Neuronal stem cell (in vitro differentiated cells): ENCODE measurements at regions not wholly inside any gene's neighbourhood (a gene's known extent, or its start where the extent isn't known, plus 50 kb on each side); places are given as distances from the start of the nearest gene placed in this dataset.

Experiments
- DNase-seq: peaks from one replicate; pipeline ENCODE4 v3.0.0-alpha.2; 2013; ENCODE audit warnings: low spot score
- H2AFZ ChIP-seq: one replicate; pipeline ENCODE4 v1.6.1; 2013; ENCODE audit warnings: mild to moderate bottlenecking, low read length, inconsistent platforms
- H2AK5ac ChIP-seq: 2 replicates; pipeline ENCODE4 v1.6.1; 2013; ENCODE audit warnings: low read depth, mild to moderate bottlenecking, inconsistent platforms, low read length, moderate library complexity, mixed read lengths
- H2BK120ac ChIP-seq: 2 replicates; pipeline ENCODE4 v1.6.1; 2013; ENCODE audit warnings: low read depth, mild to moderate bottlenecking, inconsistent platforms, low read length, moderate library complexity, mixed read lengths
- H2BK12ac ChIP-seq: one replicate; pipeline ENCODE4 v1.6.1; 2013; ENCODE audit warnings: low read length, inconsistent platforms
- H2BK15ac ChIP-seq: 2 replicates; pipeline ENCODE4 v1.6.1; 2013; ENCODE audit warnings: mild to moderate bottlenecking, low read length, inconsistent platforms, mixed read lengths
- H2BK5ac ChIP-seq: one replicate; pipeline ENCODE4 v1.6.1; 2013; ENCODE audit warnings: inconsistent platforms, mild to moderate bottlenecking, low read length, moderate library complexity
- H3K14ac ChIP-seq: one replicate; pipeline ENCODE4 v1.6.1; 2013; ENCODE audit warnings: low read length, inconsistent platforms
- H3K18ac ChIP-seq: 2 replicates; pipeline ENCODE4 v1.6.1; 2013; ENCODE audit warnings: low read length, inconsistent platforms
- H3K23ac ChIP-seq: 2 replicates; pipeline ENCODE4 v1.6.1; 2013; ENCODE audit warnings: low read depth, mild to moderate bottlenecking, mixed read lengths, low read length, inconsistent platforms; ENCODE audit not compliant: poor library complexity
- H3K27ac ChIP-seq: replicated peaks from 3 replicates; pipeline ENCODE4 v1.5.1; 2013; ENCODE audit warnings: low read length, inconsistent platforms
- H3K27me3 ChIP-seq, 3 experiments: 2 replicates each; pipeline ENCODE4 v1.6.1; 2013; ENCODE audit warnings: low read length in 3 of 3, mild to moderate bottlenecking in 2 of 3, inconsistent platforms in 1 of 3, low read depth in 1 of 3, mixed read lengths in 1 of 3, moderate library complexity in 1 of 3; ENCODE audit not compliant: control insufficient read depth in 3 of 3, insufficient read depth in 3 of 3
- H3K36me3 ChIP-seq, 2 donors: replicated peaks in 1 of 2; 2 replicates each; pipeline ENCODE4 v1.6.1; 2013; ENCODE audit warnings: low read length in 2 of 2; ENCODE audit not compliant: control insufficient read depth in 2 of 2, insufficient read depth in 2 of 2
- H3K4ac ChIP-seq: 2 replicates; pipeline ENCODE4 v1.6.1; 2013; ENCODE audit warnings: inconsistent platforms, mild to moderate bottlenecking, low read length, moderate library complexity
- H3K4me1 ChIP-seq, 2 donors: 1 replicate in 1 of 2; 2 replicates in 1 of 2; pipeline ENCODE4 v1.6.1; 2013; ENCODE audit warnings: low read length in 2 of 2, low read depth in 1 of 2; ENCODE audit not compliant: control insufficient read depth in 2 of 2, insufficient read depth in 1 of 2
- H3K4me2 ChIP-seq: one replicate; pipeline ENCODE4 v1.6.1; 2013; ENCODE audit warnings: mild to moderate bottlenecking, low read length, inconsistent platforms; ENCODE audit not compliant: insufficient read depth, poor library complexity, severe bottlenecking
- H3K4me3 ChIP-seq, 2 donors: 2 replicates each; pipeline ENCODE4 v1.5.1; 2013; ENCODE audit warnings: low read length in 2 of 2, mild to moderate bottlenecking in 2 of 2, inconsistent platforms in 1 of 2, moderate library complexity in 1 of 2
- H3K79me1 ChIP-seq: one replicate; pipeline ENCODE4 v1.6.1; 2013; ENCODE audit warnings: low read depth, mild to moderate bottlenecking, inconsistent platforms, low read length, moderate library complexity
- H3K9ac ChIP-seq: one replicate; pipeline ENCODE4 v1.6.1; 2013; ENCODE audit warnings: mild to moderate bottlenecking, low read depth, low read length, inconsistent platforms; ENCODE audit not compliant: poor library complexity
- H3K9me3 ChIP-seq, 2 donors: replicated peaks in 1 of 2; 2 replicates each; pipeline versions ENCODE3 to v1.6.1; 2013; ENCODE audit warnings: low read length in 2 of 2, mild to moderate bottlenecking in 2 of 2, inconsistent platforms in 1 of 2, low read depth in 1 of 2, mixed read lengths in 1 of 2, moderate library complexity in 1 of 2; ENCODE audit not compliant: control insufficient read depth in 2 of 2, insufficient read depth in 1 of 2
- H4K8ac ChIP-seq: one replicate; pipeline ENCODE4 v1.6.1; 2013; ENCODE audit warnings: low read depth, mild to moderate bottlenecking, inconsistent platforms, low read length, moderate library complexity
- H4K91ac ChIP-seq: one replicate; pipeline ENCODE4 v1.6.1; 2013; ENCODE audit warnings: low read length, low read depth, mild to moderate bottlenecking, inconsistent platforms; ENCODE audit not compliant: poor library complexity
- WGBS, 2 donors: extraction: QIAGEN DNeasy Blood & Tissue Kit; methylation state at CpG; one replicate each; pipeline ENCODE4 v1.1.7; 2013; ENCODE audit warnings: missing lambda C conversion rate in 2 of 2, mixed read lengths in 1 of 2; ENCODE audit not compliant: insufficient read length in 2 of 2, insufficient replicate concordance in 1 of 2; ENCODE audit errors: extremely low coverage in 2 of 2; 5-methylcytosine and 5-hydroxymethylcytosine counted together

GRCh38 chr22:22184277-22184807 lies 60.2 kb upstream of the VPREB1 start:
- no peaks in the 10 kb centered on the region for H3K36me3 ChIP-seq
- no peak overlapping the region for H3K9ac ChIP-seq
- H2AFZ ChIP-seq, result no peak overlapping the region
- no peak overlapping the region for H3K4me3 ChIP-seq
- H3K79me1 ChIP-seq, result no peaks in the 10 kb centered on the region
- no peak overlapping the region for H4K8ac ChIP-seq
- H3K4me2 ChIP-seq, result no peak overlapping the region
- H3K27ac ChIP-seq, result no peak overlapping the region
- H2BK12ac ChIP-seq, result no peak overlapping the region
- peaks cover 0 to 57% (median 52%) of the 10 kb centered on the region in 3 experiments for H3K27me3 ChIP-seq
- H2BK15ac ChIP-seq, result no peak overlapping the region
- whole genome bisulfite sequencing, 2 donors, result no CpG with 5 or more reads among the region's 6 CpGs
- no peak overlapping the region for H3K14ac ChIP-seq
- no peak overlapping the region for H2BK120ac ChIP-seq
- H2BK5ac ChIP-seq, result no peak overlapping the region
- H3K4me1 ChIP-seq, result no peaks in the 10 kb centered on the region
- no peak overlapping the region for H4K91ac ChIP-seq
- DNase-seq, result no peak
- no peak overlapping the region for H3K18ac ChIP-seq
- H3K23ac ChIP-seq, result no peak overlapping the region
- H2AK5ac ChIP-seq, result no peak overlapping the region
- H3K4ac ChIP-seq, result no peak overlapping the region
- H3K9me3 ChIP-seq, result peaks cover 0 to 2% of the 10 kb centered on the region in 2 donors

DNA sequence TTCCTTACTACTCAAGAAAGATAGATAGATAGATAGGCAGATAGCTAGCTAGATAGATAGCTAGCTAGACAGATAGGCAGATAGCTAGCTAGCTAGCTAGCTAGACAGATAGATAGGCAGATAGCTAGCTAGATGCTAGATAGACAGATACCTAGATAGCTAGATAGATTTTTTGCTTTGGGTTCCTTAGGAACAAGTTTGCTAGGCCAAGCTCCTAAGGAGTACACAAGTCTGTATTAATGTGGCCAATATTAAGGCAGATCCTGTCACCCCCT lies 61.7 kb upstream of the VPREB1 start:
- H2BK12ac ChIP-seq, result no peak overlapping the region
- H3K4ac ChIP-seq, result no peak overlapping the region
- no peak overlapping the region for H3K14ac ChIP-seq
- H3K27me3 ChIP-seq, result peaks cover 0 to 61% (median 57%) of the 10 kb centered on the region in 3 experiments
- H3K36me3 ChIP-seq, result no peaks in the 10 kb centered on the region
- H3K9ac ChIP-seq, result no peak overlapping the region
- no peak overlapping the region for H4K8ac ChIP-seq
- no peak overlapping the region for H2BK15ac ChIP-seq
- no peaks in the 10 kb centered on the region for H3K4me1 ChIP-seq
- no peak overlapping the region for H2AFZ ChIP-seq
- H3K4me2 ChIP-seq, result no peak overlapping the region
- no peak overlapping the region for H4K91ac ChIP-seq
- H3K23ac ChIP-seq, result no peak overlapping the region
- H2BK120ac ChIP-seq, result no peak overlapping the region
- H2AK5ac ChIP-seq, result no peak overlapping the region
- no peak overlapping the region for H3K18ac ChIP-seq
- no peak overlapping the region for H3K4me3 ChIP-seq
- H3K79me1 ChIP-seq, result no peaks in the 10 kb centered on the region
- H3K9me3 ChIP-seq, result peaks cover 0 to 2% of the 10 kb centered on the region in 2 donors
- no peak overlapping the region for H3K27ac ChIP-seq
- DNase-seq, result no peak
- H2BK5ac ChIP-seq, result no peak overlapping the region

DNA sequence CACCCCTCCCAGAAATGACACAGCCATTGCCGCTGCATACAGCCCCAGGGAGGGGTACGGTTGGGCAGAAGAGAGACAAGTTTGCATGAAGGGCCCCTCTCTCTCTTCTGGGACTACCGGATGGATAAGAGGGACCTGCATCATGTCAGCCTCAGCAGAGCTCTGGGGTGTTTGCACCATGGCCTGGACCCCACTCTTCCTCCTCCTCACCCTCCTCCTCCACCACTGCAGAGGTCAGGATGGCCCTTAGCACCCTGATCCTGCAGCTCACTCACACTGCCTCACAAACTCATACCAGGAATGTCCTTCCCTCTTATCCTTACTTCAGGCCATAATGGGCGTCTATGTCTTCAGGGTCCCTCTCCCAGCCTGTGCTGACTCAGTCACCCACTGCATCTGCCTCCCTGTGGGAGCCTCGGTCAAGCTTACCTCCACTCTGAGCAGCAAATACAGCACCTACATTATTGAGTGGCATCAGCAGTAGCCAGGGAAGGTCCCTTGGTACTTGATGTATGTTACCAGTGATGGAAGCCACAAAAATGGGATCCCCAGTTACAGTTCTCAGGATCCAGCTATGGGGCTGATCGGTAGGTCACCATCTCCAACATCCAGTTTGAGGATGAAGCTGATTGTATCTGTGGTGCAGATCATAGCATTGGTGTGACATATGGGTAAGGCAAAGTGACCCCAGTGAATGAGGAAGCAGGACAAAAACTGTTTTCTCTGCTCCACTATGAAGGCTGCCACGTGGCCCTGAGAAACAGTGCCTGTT lies 62.2 kb upstream of the VPREB1 start:
- no peak overlapping the region for H2BK15ac ChIP-seq
- H3K14ac ChIP-seq, result no peak overlapping the region
- no peaks in the 10 kb centered on the region for H3K36me3 ChIP-seq
- peaks cover 0 to 61% (median 57%) of the 10 kb centered on the region in 3 experiments for H3K27me3 ChIP-seq
- no peak overlapping the region for H4K91ac ChIP-seq
- no peak overlapping the region for H2AFZ ChIP-seq
- H4K8ac ChIP-seq, result no peak overlapping the region
- H3K18ac ChIP-seq, result no peak overlapping the region
- H3K23ac ChIP-seq, result no peak overlapping the region
- no peak overlapping the region for H2AK5ac ChIP-seq
- H2BK120ac ChIP-seq, result no peak overlapping the region
- no peaks in the 10 kb centered on the region for H3K4me1 ChIP-seq
- no peak overlapping the region for H3K4ac ChIP-seq
- no peak overlapping the region for H2BK5ac ChIP-seq
- H3K4me3 ChIP-seq, result peak overlapping the region in 1 of 2 donors; percentile 3
- H3K4me2 ChIP-seq, result no peak overlapping the region
- no peak for DNase-seq
- H2BK12ac ChIP-seq, result no peak overlapping the region
- H3K9ac ChIP-seq, result no peak overlapping the region
- H3K27ac ChIP-seq, result no peak overlapping the region
- no CpG with 5 or more reads among the region's 7 CpGs for WGBS, 2 donors
- H3K9me3 ChIP-seq, result peaks cover 0 to 2% of the 10 kb centered on the region in 2 donors
- no peaks in the 10 kb centered on the region for H3K79me1 ChIP-seq

- Histone ChIP-seq H3K4ac (no peak overlapping the region), H2BK120ac (no peak overlapping the region), H3K23ac (no peak overlapping the region), H3K9me3 (no peaks in the 10 kb centered on the region), H3K79me1 (no peaks in the 10 kb centered on the region), H3K27ac (no peak overlapping the region), H3K4me2 (no peak overlapping the region), H2BK15ac (no peak overlapping the region), H2AK5ac (no peak overlapping the region), H3K4me1 (no peaks in the 10 kb centered on the region), H3K27me3 (peaks cover 0 to 65% (median 55%) of the 10 kb centered on the region in 3 experiments), H3K9ac (no peak overlapping the region), H4K8ac (no peak overlapping the region), H3K18ac (no peak overlapping the region), H3K36me3 (no peaks in the 10 kb centered on the region), H2BK12ac (no peak overlapping the region), H4K91ac (no peak overlapping the region), H2BK5ac (no peak overlapping the region), H3K14ac (no peak overlapping the region), H2AFZ (no peak overlapping the region), H3K4me3 (no peak overlapping the region)
- no peak for DNase-seq
- WGBS, 2 donors, result no CpG with 5 or more reads among the region's 3 CpGs
These were observed 63.2 kb upstream of the VPREB1 start for GRCh38 chr22:22181341-22181850.
